H9 (cell line): ENCODE measurements at regions not wholly inside any gene's neighbourhood (a gene's known extent, or its start where the extent isn't known, plus 50 kb on each side); places are given as distances from the start of the nearest gene placed in this dataset.

Experiments
- DNase-seq: peaks from one replicate; pipeline ENCODE4 v3.0.0-alpha.2; 2017
- H2AFZ ChIP-seq: one replicate; pipeline ENCODE4 v1.6.1; 2013; ENCODE audit warnings: mild to moderate bottlenecking, low read length, control low read depth, moderate library complexity
- H2AK5ac ChIP-seq: 2 replicates; pipeline ENCODE4 v1.6.1; 2013; ENCODE audit warnings: low read length, control low read depth, mixed read lengths; ENCODE audit not compliant: insufficient read length
- H2BK120ac ChIP-seq: one replicate; pipeline ENCODE4 v1.6.1; 2013; ENCODE audit warnings: low read depth, mild to moderate bottlenecking, low read length, control low read depth, inconsistent platforms; ENCODE audit not compliant: poor library complexity, severe bottlenecking
- H2BK12ac ChIP-seq: 2 replicates; pipeline ENCODE4 v1.6.1; 2013; ENCODE audit warnings: low read length, control low read depth, mixed read lengths, low read depth; ENCODE audit not compliant: insufficient read length
- H2BK15ac ChIP-seq: 2 replicates; pipeline ENCODE4 v1.6.1; 2013; ENCODE audit warnings: low read depth, low read length, control low read depth
- H2BK20ac ChIP-seq: one replicate; pipeline ENCODE4 v1.6.1; 2013; ENCODE audit warnings: low read depth, mild to moderate bottlenecking, low read length, control low read depth, inconsistent platforms; ENCODE audit not compliant: poor library complexity, severe bottlenecking
- H2BK5ac ChIP-seq: 2 replicates; pipeline ENCODE4 v1.6.1; 2013; ENCODE audit warnings: low read length, control low read depth, mixed read lengths; ENCODE audit not compliant: insufficient read length
- H3K14ac ChIP-seq: 2 replicates; pipeline ENCODE4 v1.6.1; 2013; ENCODE audit warnings: low read length, control low read depth; ENCODE audit not compliant: insufficient read depth
- H3K18ac ChIP-seq: 2 replicates; pipeline ENCODE4 v1.6.1; 2013; ENCODE audit warnings: low read depth, mild to moderate bottlenecking, mixed read lengths, low read length, control low read depth; ENCODE audit not compliant: insufficient read length
- H3K23ac ChIP-seq: 2 replicates; pipeline ENCODE4 v1.6.1; 2013; ENCODE audit warnings: low read length, control low read depth, mixed read lengths, low read depth; ENCODE audit not compliant: insufficient read length
- H3K23me2 ChIP-seq: 2 replicates; pipeline ENCODE4 v1.6.1; 2013; ENCODE audit warnings: low read depth, mild to moderate bottlenecking, mixed read lengths, low read length, control low read depth; ENCODE audit not compliant: insufficient read length, poor library complexity, severe bottlenecking
- H3K27ac ChIP-seq: 2 replicates; pipeline ENCODE4 v1.5.1; 2013; ENCODE audit warnings: low read length, control low read depth, mixed read lengths, low read depth; ENCODE audit not compliant: insufficient read length
- H3K27me3 ChIP-seq: 2 replicates; pipeline ENCODE4 v1.6.1; 2013; ENCODE audit warnings: low read length, control low read depth, inconsistent platforms; ENCODE audit not compliant: insufficient read depth
- H3K4ac ChIP-seq: 2 replicates; pipeline ENCODE4 v1.6.1; 2013; ENCODE audit warnings: low read depth, mild to moderate bottlenecking, control low read depth, inconsistent platforms, low read length, moderate library complexity
- H3K4me1 ChIP-seq: 2 replicates; pipeline ENCODE4 v1.6.1; 2013; ENCODE audit warnings: low read length, control low read depth, inconsistent platforms; ENCODE audit not compliant: insufficient read depth
- H3K4me2 ChIP-seq: 2 replicates; pipeline ENCODE4 v1.6.1; 2013; ENCODE audit warnings: low read length, control low read depth, mixed read lengths; ENCODE audit not compliant: insufficient read length, insufficient read depth
- H3K56ac ChIP-seq: 2 replicates; pipeline ENCODE4 v1.6.1; 2013; ENCODE audit warnings: low read depth, mild to moderate bottlenecking, mixed read lengths, low read length, control low read depth; ENCODE audit not compliant: insufficient read length
- H3K79me1 ChIP-seq: 2 replicates; pipeline ENCODE4 v1.6.1; 2013; ENCODE audit warnings: low read depth, mild to moderate bottlenecking, moderate library complexity, low read length, control low read depth, inconsistent platforms; ENCODE audit not compliant: insufficient read depth, poor library complexity, severe bottlenecking
- H3K79me2 ChIP-seq: 2 replicates; pipeline ENCODE4 v1.6.1; 2013; ENCODE audit warnings: low read length, control low read depth, inconsistent platforms; ENCODE audit not compliant: insufficient read depth
- H3K9ac ChIP-seq: 2 replicates; pipeline ENCODE4 v1.6.1; 2013; ENCODE audit warnings: low read length, control low read depth, mixed read lengths; ENCODE audit not compliant: insufficient read length; ENCODE audit errors: extremely low read depth
- H3K9me3 ChIP-seq: one replicate; pipeline ENCODE4 v1.6.1; 2013; ENCODE audit warnings: low read depth, low read length, inconsistent platforms; ENCODE audit not compliant: control insufficient read depth
- H3T11ph ChIP-seq: one replicate; pipeline ENCODE4 v1.6.1; 2013; ENCODE audit warnings: mild to moderate bottlenecking, low read length, control low read depth, inconsistent platforms
- H4K20me1 ChIP-seq: one replicate; pipeline ENCODE4 v1.6.1; 2013; ENCODE audit not compliant: control insufficient read depth, insufficient read length, insufficient read depth
- H4K5ac ChIP-seq: 2 replicates; pipeline ENCODE4 v1.6.1; 2013; ENCODE audit warnings: low read depth, mild to moderate bottlenecking, mixed read lengths, low read length, control low read depth; ENCODE audit not compliant: insufficient read length
- H4K8ac ChIP-seq: replicated peaks from 2 replicates; pipeline ENCODE4 v1.6.1; 2013; ENCODE audit warnings: low read length, control low read depth, mixed read lengths, low read depth; ENCODE audit not compliant: insufficient read length
- H4K91ac ChIP-seq: 2 replicates; pipeline ENCODE4 v1.6.1; 2013; ENCODE audit warnings: low read depth, mild to moderate bottlenecking, moderate library complexity, mixed read lengths, low read length, control low read depth; ENCODE audit not compliant: insufficient read length
- H3K27ac Mint-ChIP-seq, 3 experiments: 2 replicates in 2 of 3; 3 replicates in 1 of 3; pipeline ENCODE4 v1.8.0; 2020 to 2021; ENCODE audit warnings: mixed read lengths in 3 of 3, mild to moderate bottlenecking in 1 of 3, moderate library complexity in 1 of 3
- H3K27me3 Mint-ChIP-seq: 2 replicates; pipeline ENCODE4 v1.8.0; 2021; ENCODE audit warnings: low read depth, mild to moderate bottlenecking, moderate library complexity, mixed read lengths
- H3K36me3 Mint-ChIP-seq, 3 experiments: 2 replicates in 2 of 3; 3 replicates in 1 of 3; pipeline ENCODE4 v1.8.0; 2020 to 2021; ENCODE audit warnings: low read depth in 3 of 3, mixed read lengths in 3 of 3; ENCODE audit not compliant: insufficient read depth in 1 of 3
- H3K4me1 Mint-ChIP-seq, 2 experiments: 2 replicates each; pipeline ENCODE4 v1.8.0; 2020; ENCODE audit warnings: mixed read lengths in 2 of 2
- H3K4me3 Mint-ChIP-seq, 2 experiments: 2 replicates in 1 of 2; 3 replicates in 1 of 2; pipeline ENCODE4 v1.8.0; 2020 to 2021; ENCODE audit warnings: mild to moderate bottlenecking in 2 of 2, mixed read lengths in 2 of 2, moderate library complexity in 1 of 2
- H3K9me3 Mint-ChIP-seq, 2 experiments: 2 replicates in 1 of 2; 3 replicates in 1 of 2; pipeline ENCODE4 v1.8.0; 2020; ENCODE audit warnings: mild to moderate bottlenecking in 2 of 2, mixed read lengths in 2 of 2, moderate library complexity in 1 of 2
- CTCF ChIP-seq: fragments of 200-600 bp; sonication (generic); conservative IDR thresholded peaks from 3 replicates; pipeline ENCODE4 v1.8.0; 2021; ENCODE audit warnings: antibody characterized with exemption, mild to moderate bottlenecking
- WGBS: extraction: QIAGEN DNeasy Blood & Tissue Kit; methylation state at CpG from one replicate; pipeline ENCODE4 v1.1.7; 2013; ENCODE audit warnings: missing lambda C conversion rate, low lambda C conversion rate, mixed read lengths; ENCODE audit not compliant: insufficient read length; ENCODE audit errors: extremely low coverage; 5-methylcytosine and 5-hydroxymethylcytosine counted together

- no peaks in the 10 kb centered on the region for H4K20me1 ChIP-seq
- H3K27ac Mint-ChIP-seq, result peak overlapping the region in 1 of 3 experiments; percentile 50; a peak in 1 of 7 replicates
- DNase-seq, result peak; percentile 38
Observed at GRCh38 chr7:81611040-81611439, 158.8 kb downstream of the HGF start.

More at GRCh38 chr7:81611040-81611439, 158.8 kb downstream of the HGF start:
- H2BK120ac ChIP-seq, result no peak overlapping the region
- H3K14ac ChIP-seq, result no peak overlapping the region
- no peak overlapping the region for H2AFZ ChIP-seq
- H3K9ac ChIP-seq, result no peak overlapping the region
- H3K27me3 Mint-ChIP-seq, result no peaks in the 10 kb centered on the region
- H2BK5ac ChIP-seq, result no peak overlapping the region
- H3K4me2 ChIP-seq, result no peak overlapping the region
- H3K9me3 Mint-ChIP-seq, result no peaks in the 10 kb centered on the region
- H3K56ac ChIP-seq, result no peak overlapping the region
- no peaks in the 10 kb centered on the region for H3K79me1 ChIP-seq
- no peak overlapping the region for H4K5ac ChIP-seq
- no peaks in the 10 kb centered on the region for H3K79me2 ChIP-seq
- H3K23ac ChIP-seq, result no peak overlapping the region
- no peak overlapping the region for H4K8ac ChIP-seq
- H3K4me1 ChIP-seq, result no peaks in the 10 kb centered on the region
- H3K27ac ChIP-seq, result no peak overlapping the region
- TF ChIP-seq CTCF, result no peak
- no peak overlapping the region for H2AK5ac ChIP-seq
- no peak overlapping the region for H2BK20ac ChIP-seq
- no peaks in the 10 kb centered on the region for H3K36me3 Mint-ChIP-seq
- H3T11ph ChIP-seq, result no peak overlapping the region
- no peak overlapping the region for H3K18ac ChIP-seq
- no peak overlapping the region for H3K4me3 Mint-ChIP-seq
- WGBS, result no CpG with 5 or more reads among the region's 27 CpGs
- no peak overlapping the region for H4K91ac ChIP-seq
- H2BK12ac ChIP-seq, result no peak overlapping the region
- H3K23me2 ChIP-seq, result no peaks in the 10 kb centered on the region
- H3K27me3 ChIP-seq, result no peaks in the 10 kb centered on the region
- no peaks in the 10 kb centered on the region for H3K9me3 ChIP-seq
- H2BK15ac ChIP-seq, result no peak overlapping the region
- H3K4me1 Mint-ChIP-seq, result no peaks in the 10 kb centered on the region
- H3K4ac ChIP-seq, result no peak overlapping the region
